ENCODE measurements at regions not wholly inside any gene's neighbourhood (a gene's known extent, or its start where the extent isn't known, plus 50 kb on each side); places are given as distances from the start of the nearest gene placed in this dataset.

DNA sequence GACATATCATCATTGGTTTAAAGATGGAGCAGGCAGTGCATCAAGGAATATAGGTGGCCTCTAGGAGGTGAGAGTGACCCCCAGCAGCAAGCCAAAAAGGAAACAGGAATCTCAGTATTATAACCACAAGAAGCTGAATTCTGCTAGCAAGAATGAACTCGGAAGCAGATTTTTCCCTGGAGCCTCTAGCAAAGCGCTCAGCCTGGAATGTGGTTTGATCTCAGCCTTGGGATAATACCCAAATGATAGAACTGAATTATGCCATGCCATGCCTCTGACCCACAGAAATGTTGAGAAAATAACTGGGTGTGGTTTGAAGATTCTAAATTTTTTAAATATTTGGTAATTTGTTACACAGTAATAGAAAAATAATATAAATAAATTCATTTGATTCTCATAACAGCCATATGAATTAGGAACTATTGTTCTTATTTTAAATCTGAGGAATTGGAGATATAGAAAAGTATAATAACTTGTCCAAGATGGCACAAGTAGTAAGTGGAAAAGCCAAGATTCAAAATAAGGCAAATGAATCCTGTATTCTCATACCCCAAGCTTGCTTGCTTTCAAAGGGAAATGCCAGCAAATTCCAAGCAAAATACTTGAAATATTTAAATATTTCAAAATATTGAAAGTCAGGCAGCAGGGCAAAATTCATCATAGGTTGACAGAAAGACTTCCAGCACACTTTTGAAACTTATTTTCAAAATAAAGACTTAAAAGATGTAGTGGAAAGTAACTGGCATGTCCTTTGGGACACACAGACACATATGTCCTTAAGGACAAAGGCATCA is 567.4 kb downstream of the KCNA4 start:
- no TSS peak for BruUV-seq (replicated peaks)
- dilution Hi-C loops (cut with MboI; ENCODE audit: extremely low pct_ligation_motif_present, low sequenced_read_pairs): no loop called here
- Histone ChIP-seq H3K79me2 (ENCODE audit: control insufficient read depth, insufficient read depth, low read length) (no peaks in the 10 kb centered on the region), H2AFZ (ENCODE audit: low read depth, low read length) (no peak overlapping the region), H3K9me1 (replicated peaks; ENCODE audit: control insufficient read depth, extremely low read depth, insufficient read depth, low read length) (no peaks in the 10 kb centered on the region), H3K36me3 (ENCODE audit: control insufficient read depth in 2 of 2, extremely low read depth in 1 of 2, insufficient read depth in 2 of 2, low read length in 2 of 2) (no peaks in the 10 kb centered on the region), H3K9ac (replicated peaks; ENCODE audit: extremely low read depth, insufficient read depth, low read length) (no peak overlapping the region), H4K20me1 (replicated peaks; ENCODE audit: control insufficient read depth, extremely low read depth, insufficient read depth, low read length) (no peaks in the 10 kb centered on the region), H3K4me3 (replicated peaks in 1 of 3; ENCODE audit: insufficient read depth in 1 of 3, low read depth in 1 of 3, low read length in 3 of 3) (no peak overlapping the region), H3K27ac (ENCODE audit: insufficient read depth, low read depth, low read length) (no peak overlapping the region), H3K4me1 (ENCODE audit: control insufficient read depth, extremely low read depth, insufficient read depth, low read length) (peaks cover 24% of the 10 kb centered on the region), H3K9me3 (replicated peaks; ENCODE audit: control insufficient read depth, insufficient read depth, low read length) (no peaks in the 10 kb centered on the region), H3K27me3 (ENCODE audit: control insufficient read depth in 2 of 2, insufficient read depth in 2 of 2, low read length in 2 of 2) (no peaks in the 10 kb centered on the region), H3K4me2 (ENCODE audit: insufficient read depth, low read length) (no peak overlapping the region)
- CTCF ChIA-PET: interaction anchor here (1.1 to 3.9 kb wide), 9 partner anchors 17 to 747 kb away, joined by 3 to 118 read pairs (median 5); no protein-coding TSS in a partner anchor
- DNase-seq (ENCODE audit: low read depth, low spot score) (no peak), FAIRE-seq (no peak)
- POLR2A ChIA-PET: no interaction called here
- intact Hi-C loops (cut with micrococcal nuclease): loop anchor here (10.0 kb wide), 1 partner anchor 565 kb away; the partner anchor contains the start of gene KCNA4
- TF ChIP-seq FOS (IDR thresholded peaks at IDR 0.05; ENCODE audit: borderline replicate concordance, insufficient read depth, low read length) (no peak), JUN (IDR thresholded peaks at IDR 0.05; ENCODE audit: borderline replicate concordance, insufficient read depth, insufficient read length, low read depth) (no peak), EZH2 (IDR thresholded peaks at IDR 0.05; ENCODE audit: borderline replicate concordance, low read depth, low read length, severe bottlenecking) (no peak), POLR2AphosphoS5 (IDR thresholded peaks at IDR 0.05; ENCODE audit: insufficient read depth, low read depth, low read length) (no peak), MYC (IDR thresholded peaks at IDR 0.05; ENCODE audit: low read depth, low read length) (no peak), POLR2A (IDR thresholded peaks at IDR 0.05; ENCODE audit: low read depth, low read length) (no peak), GATA2 (IDR thresholded peaks at IDR 0.05; ENCODE audit: insufficient read depth, insufficient read length, low read depth, low read length) (no peak)
- TF ChIP-seq, protein P1, sequence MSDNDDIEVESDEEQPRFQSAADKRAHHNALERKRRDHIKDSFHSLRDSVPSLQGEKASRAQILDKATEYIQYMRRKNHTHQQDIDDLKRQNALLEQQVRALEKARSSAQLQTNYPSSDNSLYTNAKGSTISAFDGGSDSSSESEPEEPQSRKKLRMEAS (IDR thresholded peaks at IDR 0.05; ENCODE audit: insufficient read depth, insufficient read length): no peak
- TF ChIP-seq, protein P2, sequence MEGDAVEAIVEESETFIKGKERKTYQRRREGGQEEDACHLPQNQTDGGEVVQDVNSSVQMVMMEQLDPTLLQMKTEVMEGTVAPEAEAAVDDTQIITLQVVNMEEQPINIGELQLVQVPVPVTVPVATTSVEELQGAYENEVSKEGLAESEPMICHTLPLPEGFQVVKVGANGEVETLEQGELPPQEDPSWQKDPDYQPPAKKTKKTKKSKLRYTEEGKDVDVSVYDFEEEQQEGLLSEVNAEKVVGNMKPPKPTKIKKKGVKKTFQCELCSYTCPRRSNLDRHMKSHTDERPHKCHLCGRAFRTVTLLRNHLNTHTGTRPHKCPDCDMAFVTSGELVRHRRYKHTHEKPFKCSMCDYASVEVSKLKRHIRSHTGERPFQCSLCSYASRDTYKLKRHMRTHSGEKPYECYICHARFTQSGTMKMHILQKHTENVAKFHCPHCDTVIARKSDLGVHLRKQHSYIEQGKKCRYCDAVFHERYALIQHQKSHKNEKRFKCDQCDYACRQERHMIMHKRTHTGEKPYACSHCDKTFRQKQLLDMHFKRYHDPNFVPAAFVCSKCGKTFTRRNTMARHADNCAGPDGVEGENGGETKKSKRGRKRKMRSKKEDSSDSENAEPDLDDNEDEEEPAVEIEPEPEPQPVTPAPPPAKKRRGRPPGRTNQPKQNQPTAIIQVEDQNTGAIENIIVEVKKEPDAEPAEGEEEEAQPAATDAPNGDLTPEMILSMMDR (IDR thresholded peaks at IDR 0.05; ENCODE audit: extremely low read depth in 1 of 2, insufficient read depth in 1 of 2, low read depth in 1 of 2, low read length in 2 of 2): no peak
